Fibroblast of mammary gland (primary cell): ENCODE measurements at regions not wholly inside any gene's neighbourhood (a gene's known extent, or its start where the extent isn't known, plus 50 kb on each side); places are given as distances from the start of the nearest gene placed in this dataset.
"Not testable (repeated sequence)": the region's sequence is repeated elsewhere in the genome, so short reads cannot be mapped to it uniquely, and the experiment has no call there.

Experiments
- DNase-seq: peaks from one replicate; pipeline ENCODE4 v3.0.0-alpha.2; 2010; ENCODE audit warnings: low read depth
- H3K4me3 ChIP-seq: 2 replicates; pipeline ENCODE4 v1.5.1; 2011; ENCODE audit warnings: low read depth, mild to moderate bottlenecking, low read length, moderate library complexity; ENCODE audit not compliant: control insufficient read depth
- TF ChIP-seq, protein P1 (sequence below): conservative IDR thresholded peaks from 2 replicates; pipeline ENCODE4 v1.5.1; 2011; ENCODE audit warnings: low read depth, low read length, inconsistent platforms; ENCODE audit not compliant: control insufficient read depth, insufficient read depth

DNA sequence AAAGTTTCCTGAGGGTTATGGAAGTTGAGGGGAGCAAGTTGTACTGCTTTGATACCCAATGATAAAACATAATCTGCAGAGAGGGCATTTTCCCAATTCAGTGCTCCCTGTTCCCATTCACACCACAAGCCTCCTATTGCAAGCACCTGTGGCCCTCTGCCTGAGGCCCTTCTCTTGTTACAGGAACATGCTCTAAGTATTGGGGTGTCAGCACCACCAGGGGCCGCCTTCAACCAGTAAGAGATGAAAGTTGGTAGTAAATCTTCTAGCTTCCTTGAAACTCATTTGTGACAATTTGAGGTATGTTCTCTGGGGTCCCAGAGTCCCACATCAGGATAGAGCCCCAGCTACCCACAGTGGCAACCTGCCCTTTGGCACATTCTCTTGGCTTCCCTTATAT, 265.4 kb upstream of the ARHGEF26 start:
- TF ChIP-seq, protein P1, sequence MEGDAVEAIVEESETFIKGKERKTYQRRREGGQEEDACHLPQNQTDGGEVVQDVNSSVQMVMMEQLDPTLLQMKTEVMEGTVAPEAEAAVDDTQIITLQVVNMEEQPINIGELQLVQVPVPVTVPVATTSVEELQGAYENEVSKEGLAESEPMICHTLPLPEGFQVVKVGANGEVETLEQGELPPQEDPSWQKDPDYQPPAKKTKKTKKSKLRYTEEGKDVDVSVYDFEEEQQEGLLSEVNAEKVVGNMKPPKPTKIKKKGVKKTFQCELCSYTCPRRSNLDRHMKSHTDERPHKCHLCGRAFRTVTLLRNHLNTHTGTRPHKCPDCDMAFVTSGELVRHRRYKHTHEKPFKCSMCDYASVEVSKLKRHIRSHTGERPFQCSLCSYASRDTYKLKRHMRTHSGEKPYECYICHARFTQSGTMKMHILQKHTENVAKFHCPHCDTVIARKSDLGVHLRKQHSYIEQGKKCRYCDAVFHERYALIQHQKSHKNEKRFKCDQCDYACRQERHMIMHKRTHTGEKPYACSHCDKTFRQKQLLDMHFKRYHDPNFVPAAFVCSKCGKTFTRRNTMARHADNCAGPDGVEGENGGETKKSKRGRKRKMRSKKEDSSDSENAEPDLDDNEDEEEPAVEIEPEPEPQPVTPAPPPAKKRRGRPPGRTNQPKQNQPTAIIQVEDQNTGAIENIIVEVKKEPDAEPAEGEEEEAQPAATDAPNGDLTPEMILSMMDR, result no peak
- H3K4me3 ChIP-seq, result no peak overlapping the region
- no peak for DNase-seq

DNA sequence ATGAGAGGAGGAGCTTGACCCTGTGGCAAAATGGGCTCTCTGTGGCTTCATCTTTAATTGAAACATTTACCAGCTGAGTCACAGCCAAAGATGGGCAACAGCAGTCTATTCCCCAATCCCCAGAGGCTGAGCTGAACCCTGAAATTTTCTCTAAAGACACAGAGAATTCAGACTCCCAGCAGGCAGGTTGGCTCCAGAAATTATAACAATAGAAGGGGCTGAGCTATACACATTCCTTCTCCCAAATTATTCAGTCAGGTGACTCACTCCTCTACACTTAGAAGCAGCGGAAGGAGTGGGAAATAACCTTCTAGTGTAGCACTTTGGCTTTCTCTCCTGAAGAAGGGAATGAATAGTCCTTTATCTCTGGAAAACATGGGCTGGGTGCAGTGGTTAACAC, 264.3 kb upstream of the ARHGEF26 start:
- no peak overlapping the region for H3K4me3 ChIP-seq
- peak; percentile 14 for DNase-seq
- TF ChIP-seq, protein P1, result no peak

DNA sequence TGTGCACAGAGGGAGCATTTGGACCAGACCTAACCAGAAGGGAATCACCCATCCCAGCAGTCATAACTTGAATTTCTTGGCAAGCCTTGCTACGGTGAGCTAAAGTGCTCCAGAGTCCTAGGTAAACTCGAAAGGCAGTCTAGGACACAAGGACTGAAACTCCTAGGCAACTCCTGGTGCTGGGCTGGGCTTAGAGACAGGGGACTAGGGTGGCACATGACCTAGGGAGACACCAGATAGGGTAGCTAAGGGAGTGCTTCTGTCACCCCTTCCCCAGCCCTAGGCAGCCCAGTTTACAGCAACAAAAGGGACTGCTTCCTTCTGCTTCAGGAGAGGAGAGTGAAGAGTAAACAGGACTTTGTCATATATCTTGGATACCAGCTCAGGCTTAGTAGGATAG, 256.4 kb upstream of the ARHGEF26 start:
- DNase-seq, result no peak
- H3K4me3 ChIP-seq, result no peak overlapping the region

DNA sequence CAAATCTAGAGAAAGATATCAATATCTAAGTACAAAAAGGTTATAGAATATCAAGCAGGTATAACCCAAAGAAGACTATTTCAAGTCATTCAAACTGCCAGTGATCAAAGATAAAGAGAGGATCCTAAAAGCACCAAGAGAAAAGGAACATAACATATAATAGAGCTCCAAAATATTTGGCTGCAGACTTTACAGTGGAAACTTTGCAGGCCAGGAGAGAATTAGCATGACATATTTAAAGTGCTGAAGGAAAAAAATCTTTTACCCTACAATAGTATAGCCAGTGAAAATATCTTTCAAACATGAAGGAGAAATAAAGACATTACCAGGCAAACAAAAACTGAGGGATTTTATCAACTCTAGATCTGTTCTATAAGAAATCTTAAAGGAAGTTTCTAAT, 254.3 kb upstream of the ARHGEF26 start:
- TF ChIP-seq, protein P1, result no peak
- H3K4me3 ChIP-seq, result no peak overlapping the region
- no peak for DNase-seq

More for the DNA sequence above, 256.4 kb upstream of the ARHGEF26 start:
- TF ChIP-seq, protein P1, result no peak

DNA sequence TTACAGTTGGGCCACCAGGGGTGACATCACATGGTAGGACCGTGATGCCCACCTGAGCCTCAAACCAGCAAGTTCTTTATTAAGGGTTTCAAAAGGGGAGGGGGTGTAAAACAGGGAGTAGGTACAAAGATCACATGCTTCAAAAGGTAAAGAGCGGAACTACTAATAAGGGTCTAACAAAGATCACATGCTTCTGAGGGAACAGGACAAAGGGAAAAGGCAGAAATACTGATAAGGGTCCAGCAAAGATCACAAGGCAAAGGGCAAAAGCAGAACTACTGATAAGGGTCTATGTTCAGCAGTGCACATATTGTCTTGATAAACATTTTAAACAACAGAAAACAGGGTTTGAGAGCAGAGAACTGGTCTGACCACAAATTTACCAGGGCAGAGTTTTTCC, 246.8 kb upstream of the ARHGEF26 start:
- H3K4me3 ChIP-seq, DNase-seq: not testable (repeated sequence)

DNA sequence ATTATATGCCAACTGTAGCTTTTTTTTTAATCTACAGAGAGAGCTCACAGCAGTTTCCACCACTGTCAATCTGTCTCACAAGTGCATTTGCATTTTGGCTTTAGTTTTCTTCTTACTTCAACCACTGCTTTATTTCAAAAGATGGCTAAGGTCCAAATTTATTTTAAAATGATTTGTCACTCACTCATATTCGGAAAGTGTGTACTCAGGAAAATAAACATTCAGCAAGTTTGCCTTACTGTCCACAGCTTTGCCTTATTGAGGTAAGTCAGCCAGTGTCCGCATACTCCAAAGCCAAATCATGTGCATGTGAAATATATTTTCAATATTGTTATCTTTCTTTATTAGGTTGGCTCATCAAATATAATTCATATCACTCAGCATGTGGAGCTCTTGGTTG, 240.7 kb upstream of the ARHGEF26 start:
- no peak overlapping the region for H3K4me3 ChIP-seq
- TF ChIP-seq, protein P1, result no peak
- no peak for DNase-seq

DNA sequence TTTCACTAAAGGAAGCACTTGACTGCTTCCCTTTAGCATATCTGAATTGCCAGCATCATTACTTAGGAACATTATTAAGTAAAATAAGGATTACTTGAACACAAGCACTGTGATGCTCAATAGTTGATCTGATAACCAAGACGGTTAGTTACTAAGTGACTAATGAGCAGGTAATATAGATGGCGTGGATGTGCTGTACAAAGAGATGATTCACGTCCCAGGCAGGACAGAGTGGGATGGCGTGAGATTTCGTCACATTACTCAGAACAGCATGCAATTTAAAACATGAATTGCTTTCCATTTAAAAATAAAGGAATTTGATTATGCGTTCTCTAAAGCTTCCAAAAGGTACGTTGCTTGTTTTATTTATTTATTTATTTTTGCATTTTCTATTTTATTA, 240.0 kb upstream of the ARHGEF26 start:
- TF ChIP-seq, protein P1, result no peak
- H3K4me3 ChIP-seq, result no peak overlapping the region
- peak; percentile 83 for DNase-seq

DNA sequence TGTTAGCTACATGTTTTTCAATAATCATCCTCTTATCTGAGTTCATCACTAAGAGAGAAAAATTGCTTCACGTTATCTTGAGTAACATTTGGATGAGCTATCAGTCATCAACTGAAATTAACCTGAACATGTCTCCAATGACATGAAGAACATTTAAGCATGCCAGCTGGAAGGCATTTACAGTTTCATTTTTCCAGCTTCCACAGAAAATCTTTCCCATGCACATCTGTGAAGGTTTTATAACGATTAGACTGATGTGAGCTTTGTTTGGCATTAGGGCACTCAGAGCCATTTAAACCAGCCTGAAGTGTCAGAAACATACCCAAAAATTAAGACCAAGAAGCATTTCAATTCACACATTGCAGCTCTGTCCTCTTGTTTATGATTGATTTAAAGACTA, 235.8 kb upstream of the ARHGEF26 start:
- TF ChIP-seq, protein P1, result no peak
- no peak overlapping the region for H3K4me3 ChIP-seq
- DNase-seq, result no peak
